HL-60 (cell line): ENCODE measurements at regions not wholly inside any gene's neighbourhood (a gene's known extent, or its start where the extent isn't known, plus 50 kb on each side); places are given as distances from the start of the nearest gene placed in this dataset.

Experiments
- DNase-seq, 2 experiments: peaks; one replicate each; pipeline ENCODE4 v3.0.0-alpha.2; 2010 to 2020; ENCODE audit warnings: low read depth in 1 of 2, low spot score in 1 of 2
- H3K27ac ChIP-seq: fragments of 250-450 bp; sonication (Bioruptor Pico); replicated peaks from 2 replicates; pipeline ENCODE4 v1.5.1; 2020; ENCODE audit warnings: mild to moderate bottlenecking, moderate library complexity
- H3K27me3 ChIP-seq: fragments of 250-450 bp; sonication (Bioruptor Pico); 2 replicates; pipeline ENCODE4 v1.5.1; 2021; ENCODE audit warnings: mild to moderate bottlenecking, moderate library complexity; ENCODE audit not compliant: insufficient read depth, poor library complexity, severe bottlenecking
- H3K4me3 ChIP-seq: replicated peaks from 2 replicates; pipeline ENCODE4 v1.5.1; 2011; ENCODE audit warnings: mild to moderate bottlenecking, control low read depth, low read length; ENCODE audit not compliant: insufficient read depth
- GABPA ChIP-seq: IDR thresholded peaks from 2 replicates; pipeline ENCODE4 v1.6.1; 2012; ENCODE audit warnings: low read depth
- POLR2AphosphoS5 ChIP-seq: IDR thresholded peaks from 2 replicates; pipeline ENCODE4 v1.6.1; 2012; ENCODE audit warnings: low read depth
- REST ChIP-seq: IDR thresholded peaks from 2 replicates; pipeline ENCODE4 v1.6.1; 2012; ENCODE audit warnings: low read depth; ENCODE audit not compliant: insufficient replicate concordance
- SPI1 ChIP-seq: IDR thresholded peaks from 2 replicates; pipeline ENCODE4 v1.6.1; 2012; ENCODE audit warnings: low read depth, mild to moderate bottlenecking, borderline replicate concordance
- TF ChIP-seq, protein P1 (sequence below): IDR thresholded peaks from one replicate; pipeline ENCODE4 v1.5.1; 2011; ENCODE audit warnings: low read length, control low read depth, inconsistent platforms; ENCODE audit not compliant: insufficient read depth

DNA sequence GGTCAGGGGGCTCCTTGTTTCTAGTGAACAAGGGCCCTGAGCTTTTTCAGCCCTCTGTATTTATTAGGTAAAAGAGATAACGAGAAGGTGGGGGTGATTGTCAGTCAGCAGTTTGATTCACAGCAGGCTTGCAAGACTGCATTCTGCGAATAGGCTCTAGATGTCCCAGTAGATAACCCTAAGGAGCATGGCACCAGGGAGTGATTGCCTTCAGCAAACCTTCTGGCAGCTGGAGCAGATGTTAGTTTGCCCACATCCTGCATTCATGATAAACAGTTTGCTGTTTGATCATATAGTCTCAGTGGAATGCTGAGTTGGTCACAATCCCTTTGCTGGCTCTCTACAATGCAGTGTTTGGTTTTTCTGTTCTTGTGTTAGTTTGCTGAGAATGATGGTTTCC, 161.3 kb upstream of the GADL1 start:
- Histone ChIP-seq H3K4me3 (no peak overlapping the region), H3K27ac (no peak overlapping the region), H3K27me3 (no peaks in the 10 kb centered on the region)
- DNase-seq, result no peak
- TF ChIP-seq SPI1 (no peak), REST (no peak), GABPA (no peak), POLR2AphosphoS5 (no peak)
- TF ChIP-seq, protein P1, sequence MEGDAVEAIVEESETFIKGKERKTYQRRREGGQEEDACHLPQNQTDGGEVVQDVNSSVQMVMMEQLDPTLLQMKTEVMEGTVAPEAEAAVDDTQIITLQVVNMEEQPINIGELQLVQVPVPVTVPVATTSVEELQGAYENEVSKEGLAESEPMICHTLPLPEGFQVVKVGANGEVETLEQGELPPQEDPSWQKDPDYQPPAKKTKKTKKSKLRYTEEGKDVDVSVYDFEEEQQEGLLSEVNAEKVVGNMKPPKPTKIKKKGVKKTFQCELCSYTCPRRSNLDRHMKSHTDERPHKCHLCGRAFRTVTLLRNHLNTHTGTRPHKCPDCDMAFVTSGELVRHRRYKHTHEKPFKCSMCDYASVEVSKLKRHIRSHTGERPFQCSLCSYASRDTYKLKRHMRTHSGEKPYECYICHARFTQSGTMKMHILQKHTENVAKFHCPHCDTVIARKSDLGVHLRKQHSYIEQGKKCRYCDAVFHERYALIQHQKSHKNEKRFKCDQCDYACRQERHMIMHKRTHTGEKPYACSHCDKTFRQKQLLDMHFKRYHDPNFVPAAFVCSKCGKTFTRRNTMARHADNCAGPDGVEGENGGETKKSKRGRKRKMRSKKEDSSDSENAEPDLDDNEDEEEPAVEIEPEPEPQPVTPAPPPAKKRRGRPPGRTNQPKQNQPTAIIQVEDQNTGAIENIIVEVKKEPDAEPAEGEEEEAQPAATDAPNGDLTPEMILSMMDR, result no peak

DNA sequence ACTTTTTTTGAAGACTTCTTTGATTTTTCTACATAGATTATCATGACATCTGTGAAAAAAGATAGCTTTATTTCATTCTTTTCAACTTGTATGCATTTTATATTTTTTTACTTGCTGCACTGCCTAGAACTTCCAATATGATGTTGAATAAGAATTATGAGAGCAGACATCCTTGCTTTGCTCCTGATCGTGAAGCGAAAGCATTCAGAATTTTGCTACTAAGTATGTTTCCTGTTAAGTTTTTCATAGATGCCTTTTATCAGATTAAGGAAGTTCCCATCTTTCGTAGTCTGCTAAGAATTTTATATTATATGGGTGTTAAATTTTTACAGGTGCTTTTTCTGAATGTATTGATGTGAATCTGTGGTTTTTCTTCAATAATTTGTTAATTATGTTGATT, 163.4 kb upstream of the GADL1 start:
- TF ChIP-seq POLR2AphosphoS5, result no peak
- no peak for TF ChIP-seq REST
- no peak for TF ChIP-seq GABPA
- no peak for TF ChIP-seq SPI1
- TF ChIP-seq, protein P1, result no peak
- H3K27ac ChIP-seq, result no peak overlapping the region
- H3K27me3 ChIP-seq, result no peaks in the 10 kb centered on the region
- H3K4me3 ChIP-seq, result no peak overlapping the region
- no peak for DNase-seq

DNA sequence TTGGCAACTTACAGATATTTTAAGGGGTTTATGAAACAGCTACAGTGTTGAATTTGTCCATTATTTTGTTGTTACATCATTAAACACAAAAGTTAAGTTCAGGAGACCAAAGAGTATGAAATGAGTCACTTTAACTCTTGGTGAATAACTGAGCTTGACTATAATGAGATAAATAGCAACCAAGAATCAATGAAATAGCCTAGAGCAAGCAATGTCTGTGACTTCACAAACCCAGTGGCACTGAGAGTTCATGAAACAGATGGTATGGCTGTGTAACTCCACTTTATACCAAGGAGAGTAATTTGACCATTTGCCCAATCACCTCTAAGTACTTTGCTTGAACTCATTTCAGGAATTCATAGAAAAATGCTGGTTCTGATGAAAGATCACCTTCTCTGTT, 169.6 kb upstream of the GADL1 start:
- H3K27me3 ChIP-seq, result no peaks in the 10 kb centered on the region
- no peak overlapping the region for H3K4me3 ChIP-seq
- DNase-seq, result no peak
- no peak overlapping the region for H3K27ac ChIP-seq
- TF ChIP-seq, protein P1, result no peak
- no peak for TF ChIP-seq SPI1
- no peak for TF ChIP-seq REST
